SK-N-SH (cell line): ENCODE measurements at regions not wholly inside any gene's neighbourhood (a gene's known extent, or its start where the extent isn't known, plus 50 kb on each side); places are given as distances from the start of the nearest gene placed in this dataset.

Source experiments
- CTCF ChIP-seq: fragments of 200-600 bp; sonication (generic); IDR thresholded peaks from 2 replicates; pipeline ENCODE4 v1.6.1; 2017; ENCODE audit warnings: antibody characterized with exemption, mild to moderate bottlenecking, moderate library complexity
- ELF1 ChIP-seq: IDR thresholded peaks from 2 replicates; pipeline ENCODE4 v1.4.0; 2012
- EZH2phosphoT487 ChIP-seq: fragments of 200-600 bp; sonication (generic); IDR thresholded peaks from 2 replicates; pipeline ENCODE4 v1.6.1; 2017; ENCODE audit warnings: low read depth, mixed run types, mild to moderate bottlenecking, antibody characterized with exemption, moderate library complexity, borderline replicate concordance
- GATA2 ChIP-seq: sonication (generic); formaldehyde crosslinking; IDR thresholded peaks from 2 replicates; pipeline ENCODE4 v1.5.0; 2020; ENCODE audit warnings: mild to moderate bottlenecking, missing genetic modification reagents
- MEF2A ChIP-seq: IDR thresholded peaks from 2 replicates; pipeline ENCODE4 v1.4.0; 2012; ENCODE audit warnings: low read depth, borderline replicate concordance
- NRF1 ChIP-seq: IDR thresholded peaks from 2 replicates; pipeline ENCODE4 v1.6.1; 2012; ENCODE audit warnings: low read depth, mild to moderate bottlenecking, low read length
- POLR2AphosphoS5 ChIP-seq: IDR thresholded peaks from 2 replicates; pipeline ENCODE4 v1.6.1; 2012; ENCODE audit warnings: low read depth, low read length
- RCOR1 ChIP-seq: fragments of 150-350 bp; IDR thresholded peaks from 2 replicates; pipeline ENCODE4 v1.6.1; 2017; ENCODE audit warnings: antibody characterized with exemption, low read length
- TAF1 ChIP-seq: IDR thresholded peaks from 2 replicates; pipeline ENCODE4 v1.6.1; 2012; ENCODE audit warnings: low read depth, mild to moderate bottlenecking, low read length, moderate library complexity, borderline replicate concordance
- USF2 ChIP-seq: fragments of 150-350 bp; IDR thresholded peaks from 2 replicates; pipeline ENCODE4 v1.6.1; 2017; ENCODE audit warnings: antibody characterized with exemption, low read length, low read depth, borderline replicate concordance
- ZBTB33 ChIP-seq: IDR thresholded peaks from 2 replicates; pipeline ENCODE4 v1.4.0; 2012; ENCODE audit warnings: low read depth, borderline replicate concordance

GRCh38 chr13:90752070-90752469, 595.4 kb upstream of the MIR17HG start:
- TF ChIP-seq GATA2 (no peak), USF2 (no peak), CTCF (no peak), TAF1 (no peak), RCOR1 (no peak), NRF1 (no peak), ZBTB33 (no peak), POLR2AphosphoS5 (no peak), MEF2A (no peak), ELF1 (no peak), EZH2phosphoT487 (no peak)
